Spleen (tissue), 7 donors: ENCODE measurements at regions not wholly inside any gene's neighbourhood (a gene's known extent, or its start where the extent isn't known, plus 50 kb on each side); places are given as distances from the start of the nearest gene placed in this dataset.

Experiments
- POLR2AphosphoS5 ChIP-seq, 3 donors: sonication (generic); formaldehyde crosslinking; IDR thresholded peaks; one replicate each; pipeline ENCODE4 v1.5.1; 2017; ENCODE audit warnings: antibody characterized with exemption in 3 of 3
- TF ChIP-seq, protein P1 (sequence below), 11 experiments: fragments of 200-600 bp in 7 of 11; fragments of 450-650 bp in 4 of 11; sonication (generic) in 4 of 11; IDR thresholded peaks in 8 of 11; conservative IDR thresholded peaks in 3 of 11; 1 replicate in 7 of 11; 2 replicates in 4 of 11; pipeline versions ENCODE4 v1.4.0 to v1.8.0; 2016 to 2021; ENCODE audit warnings: antibody characterized with exemption in 11 of 11, inconsistent platforms in 4 of 11, mild to moderate bottlenecking in 1 of 11
- donor health status: DM: no; HTN: no; CAD: no; lungs with moderate emphysema.
- donor health status: DM: no; HTN: no; CAD: no.
- donor health status: DM: no; HTN: no; CAD: no.

DNA sequence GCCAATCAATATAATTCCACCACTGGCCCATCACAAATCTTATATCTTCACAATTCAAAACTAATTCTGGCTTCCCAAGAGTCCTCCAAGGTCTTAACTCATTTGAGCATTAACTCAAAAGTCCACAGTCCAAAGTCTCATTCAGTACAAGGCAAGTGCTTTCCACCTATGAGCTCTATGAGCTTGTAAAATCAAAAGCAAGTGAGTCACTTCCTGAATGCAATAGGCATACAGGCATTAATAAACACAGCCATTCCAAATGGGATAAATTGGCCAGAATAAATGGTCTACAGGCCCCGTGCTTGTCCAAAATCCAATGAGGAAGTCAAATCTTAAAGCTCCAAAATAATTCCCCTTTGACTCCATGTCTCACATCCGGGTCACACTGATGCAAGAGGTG lies 479.1 kb downstream of the KDM5D start:
- TF ChIP-seq, protein P1, sequence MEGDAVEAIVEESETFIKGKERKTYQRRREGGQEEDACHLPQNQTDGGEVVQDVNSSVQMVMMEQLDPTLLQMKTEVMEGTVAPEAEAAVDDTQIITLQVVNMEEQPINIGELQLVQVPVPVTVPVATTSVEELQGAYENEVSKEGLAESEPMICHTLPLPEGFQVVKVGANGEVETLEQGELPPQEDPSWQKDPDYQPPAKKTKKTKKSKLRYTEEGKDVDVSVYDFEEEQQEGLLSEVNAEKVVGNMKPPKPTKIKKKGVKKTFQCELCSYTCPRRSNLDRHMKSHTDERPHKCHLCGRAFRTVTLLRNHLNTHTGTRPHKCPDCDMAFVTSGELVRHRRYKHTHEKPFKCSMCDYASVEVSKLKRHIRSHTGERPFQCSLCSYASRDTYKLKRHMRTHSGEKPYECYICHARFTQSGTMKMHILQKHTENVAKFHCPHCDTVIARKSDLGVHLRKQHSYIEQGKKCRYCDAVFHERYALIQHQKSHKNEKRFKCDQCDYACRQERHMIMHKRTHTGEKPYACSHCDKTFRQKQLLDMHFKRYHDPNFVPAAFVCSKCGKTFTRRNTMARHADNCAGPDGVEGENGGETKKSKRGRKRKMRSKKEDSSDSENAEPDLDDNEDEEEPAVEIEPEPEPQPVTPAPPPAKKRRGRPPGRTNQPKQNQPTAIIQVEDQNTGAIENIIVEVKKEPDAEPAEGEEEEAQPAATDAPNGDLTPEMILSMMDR (IDR thresholded peaks at IDR 0.05 in 8 of 11, conservative IDR thresholded peaks at IDR 0.05 in 3 of 11): no peak
- no peak for TF ChIP-seq POLR2AphosphoS5 (IDR thresholded peaks at IDR 0.05)
